Smooth muscle cell (in vitro differentiated cells): ENCODE measurements at regions not wholly inside any gene's neighbourhood (a gene's known extent, or its start where the extent isn't known, plus 50 kb on each side); places are given as distances from the start of the nearest gene placed in this dataset.

Experiments used
- DNase-seq: peaks from one replicate; lab custom pipeline; 2025; ENCODE audit not compliant: unreplicated experiment; lab: John Stamatoyannopoulos, UW
- H2AFZ ChIP-seq: fragments of 200-600 bp; sonication (generic); 2 replicates; pipeline ENCODE4 v1.6.0; 2016; ENCODE audit warnings: antibody characterized with exemption, low read depth, mild to moderate bottlenecking
- H3F3A ChIP-seq: fragments of 200-600 bp; sonication (generic); 2 replicates; pipeline ENCODE4 v1.6.0; 2017; ENCODE audit warnings: antibody characterized with exemption, low read depth
- H3K27ac ChIP-seq: fragments of 200-600 bp; sonication (generic); 2 replicates; pipeline ENCODE4 v1.5.1; 2016; ENCODE audit warnings: low read depth, mild to moderate bottlenecking
- H3K27me3 ChIP-seq: fragments of 200-600 bp; sonication (generic); 2 replicates; pipeline ENCODE4 v1.6.1; 2016; ENCODE audit warnings: low read depth, mild to moderate bottlenecking
- H3K36me3 ChIP-seq: fragments of 200-600 bp; sonication (generic); 2 replicates; pipeline ENCODE4 v1.5.1; 2016; ENCODE audit warnings: low read depth
- H3K4me1 ChIP-seq: fragments of 200-600 bp; sonication (generic); 2 replicates; pipeline ENCODE4 v1.5.1; 2016; ENCODE audit warnings: low read depth
- H3K4me2 ChIP-seq: fragments of 200-600 bp; sonication (generic); 2 replicates; pipeline ENCODE4 v1.6.0; 2016; ENCODE audit warnings: mild to moderate bottlenecking
- H3K4me3 ChIP-seq: fragments of 200-600 bp; sonication (generic); 2 replicates; pipeline ENCODE4 v1.5.1; 2016; ENCODE audit warnings: mild to moderate bottlenecking
- H3K79me2 ChIP-seq: fragments of 200-600 bp; sonication (generic); 2 replicates; pipeline ENCODE4 v1.6.0; 2016; ENCODE audit warnings: low read depth, mild to moderate bottlenecking
- H3K9ac ChIP-seq: fragments of 200-600 bp; sonication (generic); 2 replicates; pipeline ENCODE4 v1.6.0; 2016; ENCODE audit warnings: low read depth
- H3K9me3 ChIP-seq: fragments of 200-600 bp; sonication (generic); replicated peaks from 2 replicates; pipeline ENCODE4 v1.5.1; 2016; ENCODE audit warnings: low read depth
- H4K20me1 ChIP-seq: fragments of 200-600 bp; sonication (generic); 2 replicates; pipeline ENCODE4 v1.6.0; 2016; ENCODE audit warnings: low read depth
- WGBS: methylation state at CpG from one replicate; pipeline ENCODE4 v1.1.7; 2016; ENCODE audit warnings: low lambda C conversion rate; 5-methylcytosine and 5-hydroxymethylcytosine counted together
- TF ChIP-seq, protein P1 (sequence below): fragments of 200-600 bp; sonication (generic); IDR thresholded peaks from 2 replicates; pipeline ENCODE4 v1.5.1; 2017; ENCODE audit warnings: borderline replicate concordance, mild to moderate bottlenecking, antibody characterized with exemption; ENCODE audit not compliant: insufficient read depth, poor library complexity, severe bottlenecking

DNA sequence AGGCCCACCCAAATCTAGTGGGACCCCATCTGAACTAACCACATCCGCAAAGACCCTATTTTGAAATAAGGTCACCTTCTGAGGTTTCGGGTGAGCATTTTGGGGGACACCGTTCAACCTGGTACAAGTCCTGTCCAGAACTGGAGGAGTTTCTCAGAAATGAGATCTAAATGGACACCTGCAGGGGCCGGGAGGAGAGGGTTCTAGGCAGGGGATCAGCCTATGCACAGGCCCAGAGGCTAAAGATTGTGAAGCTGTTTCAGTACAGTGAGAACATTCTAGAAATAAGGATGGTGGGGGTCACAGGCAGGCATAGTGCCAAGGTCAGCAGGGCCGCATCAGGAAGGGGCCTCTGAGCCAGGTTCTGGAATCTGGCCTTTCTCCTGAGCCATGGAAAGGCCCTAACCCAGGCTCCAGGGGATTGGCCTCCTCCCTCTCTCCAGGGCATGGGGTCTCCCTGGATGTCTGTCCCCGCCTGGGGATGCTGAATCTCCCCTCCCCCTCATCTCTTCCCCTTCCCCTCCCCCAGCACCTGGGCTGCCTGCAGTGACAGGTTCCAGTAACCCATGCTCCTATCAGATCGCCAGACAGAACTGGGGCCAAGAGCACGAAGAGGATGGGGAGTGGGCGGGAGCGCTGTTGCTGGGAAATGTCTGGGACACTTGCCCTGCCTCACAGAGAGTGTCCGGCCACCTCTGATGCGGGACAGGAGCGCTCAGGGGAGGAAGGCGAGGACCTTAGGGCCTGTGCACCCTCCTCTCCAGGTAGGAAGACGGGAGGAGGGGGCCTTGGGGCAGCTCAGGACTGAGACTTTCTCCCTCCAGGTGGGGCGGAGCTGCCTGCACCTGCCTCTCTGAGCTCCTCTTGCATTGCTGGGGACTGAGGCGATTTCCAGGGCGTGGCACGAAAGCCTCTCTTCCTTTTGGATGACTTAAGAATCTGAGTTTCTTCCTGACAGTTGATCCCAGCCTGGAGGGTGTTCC, 321.4 kb upstream of the TNRC6C start:
- Histone ChIP-seq H3K9me3 (no peaks in the 10 kb centered on the region), H3K4me3 (no peak overlapping the region), H3K4me2 (no peak overlapping the region), H3K79me2 (no peaks in the 10 kb centered on the region), H3K27ac (no peak overlapping the region), H3F3A (no peaks in the 10 kb centered on the region), H3K27me3 (peaks cover 6% of the 10 kb centered on the region), H3K9ac (no peak overlapping the region), H3K4me1 (no peaks in the 10 kb centered on the region), H4K20me1 (no peaks in the 10 kb centered on the region), H2AFZ (no peak overlapping the region), H3K36me3 (no peaks in the 10 kb centered on the region)
- TF ChIP-seq, protein P1, sequence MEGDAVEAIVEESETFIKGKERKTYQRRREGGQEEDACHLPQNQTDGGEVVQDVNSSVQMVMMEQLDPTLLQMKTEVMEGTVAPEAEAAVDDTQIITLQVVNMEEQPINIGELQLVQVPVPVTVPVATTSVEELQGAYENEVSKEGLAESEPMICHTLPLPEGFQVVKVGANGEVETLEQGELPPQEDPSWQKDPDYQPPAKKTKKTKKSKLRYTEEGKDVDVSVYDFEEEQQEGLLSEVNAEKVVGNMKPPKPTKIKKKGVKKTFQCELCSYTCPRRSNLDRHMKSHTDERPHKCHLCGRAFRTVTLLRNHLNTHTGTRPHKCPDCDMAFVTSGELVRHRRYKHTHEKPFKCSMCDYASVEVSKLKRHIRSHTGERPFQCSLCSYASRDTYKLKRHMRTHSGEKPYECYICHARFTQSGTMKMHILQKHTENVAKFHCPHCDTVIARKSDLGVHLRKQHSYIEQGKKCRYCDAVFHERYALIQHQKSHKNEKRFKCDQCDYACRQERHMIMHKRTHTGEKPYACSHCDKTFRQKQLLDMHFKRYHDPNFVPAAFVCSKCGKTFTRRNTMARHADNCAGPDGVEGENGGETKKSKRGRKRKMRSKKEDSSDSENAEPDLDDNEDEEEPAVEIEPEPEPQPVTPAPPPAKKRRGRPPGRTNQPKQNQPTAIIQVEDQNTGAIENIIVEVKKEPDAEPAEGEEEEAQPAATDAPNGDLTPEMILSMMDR: no peak
- WGBS: 87% methylated on average over 18 of the region's 19 CpGs
- no peak for DNase-seq

DNA sequence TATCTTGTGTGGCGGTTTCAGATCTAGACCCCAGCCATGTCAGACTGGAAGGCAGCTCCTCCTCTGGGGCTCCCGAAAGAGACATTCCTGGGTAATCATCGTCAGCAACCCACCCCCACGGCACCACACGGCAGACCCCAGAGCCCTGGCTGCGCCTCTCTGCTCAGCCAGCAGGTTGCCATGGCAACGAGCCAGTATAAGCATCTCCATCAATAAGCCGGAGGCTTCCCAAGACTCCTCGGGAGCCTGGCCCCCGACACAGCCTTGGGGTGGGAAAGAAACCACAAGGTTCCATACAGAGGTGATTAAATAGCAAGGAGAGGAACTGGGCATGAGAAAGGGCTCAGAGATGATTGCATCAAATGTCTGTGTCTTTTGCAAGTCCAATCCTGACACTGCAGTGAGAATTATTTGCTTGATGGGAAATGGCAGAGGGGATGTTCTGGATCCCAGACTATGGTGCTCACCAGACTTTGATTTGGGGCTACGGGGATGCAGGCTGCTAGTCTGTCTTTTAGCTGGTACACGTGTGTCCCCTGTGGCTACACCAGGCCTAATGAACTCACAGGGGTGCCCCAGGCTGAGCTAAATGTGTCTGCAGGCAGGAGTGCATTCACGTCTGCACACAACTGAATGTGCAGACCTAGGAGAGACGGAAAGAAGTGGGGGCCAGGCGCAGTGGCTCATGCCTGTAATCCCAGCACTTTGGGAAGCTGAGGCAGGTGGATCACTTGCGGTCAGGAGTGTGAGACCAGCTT, 320.5 kb upstream of the TNRC6C start:
- Histone ChIP-seq H3K4me2 (no peak overlapping the region), H3K9me3 (no peaks in the 10 kb centered on the region), H3K79me2 (no peaks in the 10 kb centered on the region), H3K27ac (no peak overlapping the region), H3K4me3 (no peak overlapping the region), H3K36me3 (no peaks in the 10 kb centered on the region), H4K20me1 (no peaks in the 10 kb centered on the region), H3K9ac (no peak overlapping the region), H3F3A (no peaks in the 10 kb centered on the region), H3K4me1 (no peaks in the 10 kb centered on the region), H3K27me3 (peaks cover 6% of the 10 kb centered on the region), H2AFZ (no peak overlapping the region)
- no peak for DNase-seq
- TF ChIP-seq, protein P1: no peak
- WGBS: 76% methylated on average over 16 of the region's 16 CpGs

DNA sequence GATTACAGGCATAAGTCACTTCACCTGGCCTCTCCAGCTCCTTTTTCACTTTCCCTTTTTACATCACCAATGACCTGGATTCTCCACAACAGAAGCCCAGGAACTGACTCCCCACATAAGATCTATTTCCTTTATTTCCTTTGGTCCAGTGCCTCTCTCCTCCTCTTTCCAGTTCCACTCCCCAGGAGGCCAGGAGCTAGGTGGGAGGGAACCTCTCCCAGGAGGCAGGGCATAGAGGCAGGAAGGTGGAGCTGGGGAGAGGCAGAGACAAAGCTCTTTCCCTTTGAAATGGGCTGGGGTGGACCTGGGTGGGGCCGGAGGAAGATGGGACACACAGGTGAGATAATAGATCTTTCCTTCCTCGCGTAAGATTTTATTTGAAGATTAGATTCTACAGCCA, 318.3 kb upstream of the TNRC6C start:
- WGBS: 88% methylated on average over 3 of the region's 3 CpGs
- no peak for DNase-seq
- Histone ChIP-seq H3K4me1 (peaks cover 4% of the 10 kb centered on the region), H3K9ac (no peak overlapping the region), H3K4me2 (no peak overlapping the region), H3K79me2 (no peaks in the 10 kb centered on the region), H3K36me3 (no peaks in the 10 kb centered on the region), H3F3A (no peaks in the 10 kb centered on the region), H3K9me3 (no peaks in the 10 kb centered on the region), H3K4me3 (no peak overlapping the region), H4K20me1 (no peaks in the 10 kb centered on the region), H3K27ac (no peak overlapping the region), H2AFZ (no peak overlapping the region), H3K27me3 (peaks cover 6% of the 10 kb centered on the region)
- TF ChIP-seq, protein P1: no peak
